ENCODE measurements at regions not wholly inside any gene's neighbourhood (a gene's known extent, or its start where the extent isn't known, plus 50 kb on each side); places are given as distances from the start of the nearest gene placed in this dataset.

DNA sequence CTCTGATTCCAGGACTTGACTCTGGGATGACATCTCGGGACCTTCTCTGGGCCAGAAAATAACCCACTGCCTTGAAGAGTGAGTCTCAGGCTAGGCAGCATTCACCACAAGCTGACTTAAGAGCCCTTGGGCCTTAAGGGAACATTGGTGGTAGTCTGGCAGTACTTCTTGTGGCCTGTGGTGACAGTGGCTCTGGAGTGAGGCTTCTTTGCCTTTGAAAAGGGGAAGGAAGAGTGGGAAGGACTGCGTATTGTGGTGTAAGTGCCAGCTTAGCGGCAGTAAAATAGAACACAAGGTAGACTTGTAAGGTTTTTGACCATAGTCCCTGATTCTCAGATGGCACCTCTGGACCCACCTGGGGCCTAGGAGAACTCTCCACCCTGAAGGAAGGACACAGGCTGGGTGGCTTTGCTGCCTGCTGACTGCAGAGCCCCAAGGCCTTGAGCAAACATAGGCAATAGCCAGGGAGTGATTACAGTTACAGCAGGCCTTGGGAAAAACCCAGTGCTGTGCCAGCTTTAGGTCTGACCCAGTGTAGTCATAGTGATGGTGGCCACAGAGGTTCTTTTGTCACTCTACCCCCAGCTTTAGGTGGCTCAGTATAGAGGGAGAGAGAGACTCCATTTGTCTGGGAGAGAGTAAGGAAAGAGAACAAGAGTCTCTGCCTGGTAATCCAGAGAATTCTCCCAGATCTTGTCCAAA lies 483.9 kb downstream of the SH2D4B start:
- no peak for DNase-seq (ENCODE audit: low read depth)

DNA sequence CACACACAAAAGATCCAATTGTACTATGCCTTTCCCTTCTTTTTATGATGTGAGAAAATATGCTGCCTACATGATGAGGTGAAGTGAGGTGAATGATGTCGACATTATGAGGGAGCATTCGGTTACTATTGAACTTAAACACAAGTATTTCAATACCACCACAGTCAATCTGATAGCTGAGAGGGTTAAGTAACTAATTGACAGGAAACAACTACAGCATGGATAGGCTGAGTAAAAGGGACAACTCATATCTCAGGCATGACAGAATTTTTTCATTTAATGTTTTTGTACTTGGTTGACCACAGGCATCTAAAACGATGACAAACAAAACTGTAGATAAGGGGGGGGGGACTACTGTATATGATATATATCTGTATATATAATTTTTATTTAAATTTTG lies 488.9 kb downstream of the SH2D4B start:
- DNase-seq (ENCODE audit: low read depth): no peak

DNA sequence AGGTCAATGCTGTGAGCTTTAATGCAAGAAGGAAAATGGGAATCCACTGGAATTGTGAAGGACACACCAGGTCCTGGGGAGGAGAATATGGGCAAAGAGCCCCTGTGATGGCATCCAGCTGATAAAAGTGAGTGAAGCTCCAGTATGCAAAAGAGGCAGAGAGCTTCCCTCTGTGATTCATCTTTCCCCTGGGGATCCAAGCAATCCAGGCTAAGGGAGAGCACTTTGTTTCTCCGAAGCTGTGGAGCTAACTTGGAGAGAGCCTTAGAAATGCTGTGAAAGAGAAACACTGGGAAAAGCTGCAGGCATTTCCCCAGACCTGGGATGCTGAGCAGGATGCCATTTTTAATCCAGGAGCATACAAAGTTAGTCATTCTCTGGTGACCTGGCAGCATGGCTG lies 489.5 kb downstream of the SH2D4B start:
- no peak for DNase-seq (ENCODE audit: low read depth)

DNA sequence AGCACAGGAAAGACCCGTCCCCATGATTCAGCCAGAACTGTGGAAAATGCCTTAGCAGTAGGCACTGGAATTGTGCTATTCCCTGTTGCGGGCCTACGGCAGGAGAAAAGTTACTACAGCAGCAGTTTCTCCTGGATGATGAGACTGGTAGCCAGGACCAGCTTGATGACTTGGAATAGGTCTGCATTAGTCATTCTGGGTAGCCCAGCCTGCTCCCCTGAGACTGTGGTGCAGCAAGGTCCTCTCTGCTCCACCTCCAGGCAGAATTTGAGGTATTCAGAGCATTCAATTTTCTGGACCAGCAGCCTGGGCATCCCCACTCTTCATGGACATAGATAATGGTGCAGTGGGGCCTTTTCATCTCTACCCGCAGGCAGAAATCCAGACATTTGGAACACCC lies 490.0 kb downstream of the SH2D4B start:
- DNase-seq (ENCODE audit: low read depth): no peak

DNA sequence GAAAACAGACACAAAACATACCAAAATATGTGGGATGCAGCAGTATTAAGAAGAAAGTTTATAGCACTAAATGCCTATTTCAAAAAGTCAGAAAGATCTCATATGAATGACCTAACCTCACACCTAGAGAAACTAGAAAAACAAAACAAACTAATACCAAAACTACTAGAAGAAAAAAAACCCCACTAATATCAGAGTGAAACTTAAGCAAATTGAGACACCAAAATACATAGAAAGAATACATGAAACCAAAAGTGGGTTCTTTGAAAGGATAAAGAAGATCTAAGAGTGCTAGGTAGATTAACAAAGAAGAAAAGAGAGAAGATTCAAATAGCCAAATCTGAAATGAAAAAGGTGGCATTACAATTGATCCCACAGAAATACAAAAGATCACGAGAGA lies 494.1 kb downstream of the SH2D4B start:
- no peak for DNase-seq (ENCODE audit: low read depth)

DNA sequence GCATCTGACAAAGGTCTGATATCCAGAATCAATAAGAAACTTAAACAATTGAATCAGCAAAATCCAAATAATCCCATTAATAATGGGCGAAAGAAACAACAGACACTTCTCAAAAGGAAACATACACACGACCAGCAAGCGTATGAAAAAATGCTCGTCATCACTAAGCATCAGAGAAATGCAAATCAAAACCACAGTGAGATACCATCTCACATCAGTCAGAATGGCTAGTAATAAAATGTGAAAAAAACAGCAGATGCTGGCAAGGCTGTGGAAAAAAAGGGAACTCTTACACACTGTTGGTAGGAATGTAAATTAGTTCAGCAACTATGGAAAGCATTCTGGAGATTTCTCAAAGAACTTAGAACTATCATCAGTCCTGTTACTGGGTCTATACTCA lies 496.7 kb downstream of the SH2D4B start:
- no peak for DNase-seq (ENCODE audit: low read depth)

DNA sequence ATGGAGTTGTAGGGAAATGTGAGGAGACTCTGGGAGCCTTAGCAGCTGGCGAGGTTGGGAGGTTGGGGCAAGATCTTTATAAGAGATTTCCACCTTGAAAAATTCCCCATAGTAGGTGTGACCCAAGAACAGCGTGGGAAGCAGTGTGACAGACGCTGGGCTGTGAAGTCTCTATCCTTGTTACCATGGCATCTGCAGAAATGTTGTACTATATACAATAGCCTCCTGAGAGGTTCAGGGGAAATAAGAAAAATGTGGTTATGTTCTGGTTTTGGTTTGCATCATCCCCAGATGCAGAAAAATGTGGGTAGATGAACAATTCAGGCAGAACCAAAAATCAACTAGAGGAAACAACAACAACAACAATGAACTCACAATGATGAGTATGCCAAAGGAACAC lies 498.6 kb downstream of the SH2D4B start:
- no peak for DNase-seq (ENCODE audit: low read depth)

DNA sequence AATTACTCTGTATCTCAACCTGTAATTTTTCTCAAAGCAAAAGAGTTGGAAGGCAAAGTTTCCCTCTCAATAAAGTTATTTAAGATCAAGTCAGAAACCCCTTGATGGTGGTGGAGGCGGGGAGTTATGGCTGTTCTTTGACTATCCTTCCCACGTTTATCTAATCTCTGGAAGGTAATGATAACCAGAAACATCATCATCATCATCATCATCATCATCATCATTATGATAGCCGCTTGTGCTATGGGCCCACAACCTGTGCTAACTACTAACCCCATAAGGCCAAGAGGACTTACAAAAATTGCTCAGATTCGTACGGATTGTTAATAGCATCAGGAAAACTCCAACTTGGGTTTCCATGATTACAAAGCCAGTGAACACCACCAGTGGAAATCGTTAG lies 502.3 kb downstream of the SH2D4B start:
- DNase-seq (ENCODE audit: low read depth): no peak

DNA sequence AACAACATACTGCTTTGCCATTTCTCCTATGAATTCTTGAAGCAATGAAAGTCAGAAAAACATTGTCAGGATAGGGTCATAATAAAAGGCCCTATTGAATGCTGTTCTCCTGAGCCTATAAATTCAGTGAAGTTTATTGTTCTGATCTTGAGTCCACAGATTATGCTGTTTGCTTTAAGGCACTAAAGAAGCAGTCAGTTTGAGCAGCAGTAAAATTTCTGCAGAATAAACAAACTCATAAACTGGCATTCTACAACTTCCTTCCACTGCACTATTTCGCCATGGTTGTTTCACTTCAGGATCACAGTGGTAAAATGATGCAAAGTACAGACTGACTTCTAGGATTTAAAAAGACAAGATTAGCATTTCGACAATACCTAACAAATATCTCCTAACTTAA lies 503.2 kb downstream of the SH2D4B start:
- no peak for DNase-seq (ENCODE audit: low read depth)

DNA sequence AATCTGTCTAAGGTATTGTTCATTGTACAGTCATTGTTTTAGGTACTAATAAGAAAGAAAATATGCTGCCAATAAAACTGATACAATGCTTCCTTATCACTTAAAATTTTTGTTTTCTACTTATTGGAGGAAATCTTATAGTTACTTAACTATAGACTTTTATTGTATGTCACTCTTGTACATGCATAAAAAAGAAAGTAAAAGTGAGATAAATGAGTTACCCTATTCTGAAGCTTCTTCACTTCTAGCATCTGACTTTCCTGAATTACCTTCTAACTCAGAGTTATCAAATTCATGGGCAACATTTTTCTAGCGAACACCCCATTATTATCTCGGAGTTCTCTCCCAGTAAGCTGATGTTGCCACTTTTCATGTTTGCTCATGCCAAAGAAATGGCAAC lies 504.9 kb downstream of the SH2D4B start:
- no peak for DNase-seq (ENCODE audit: low read depth)

DNA sequence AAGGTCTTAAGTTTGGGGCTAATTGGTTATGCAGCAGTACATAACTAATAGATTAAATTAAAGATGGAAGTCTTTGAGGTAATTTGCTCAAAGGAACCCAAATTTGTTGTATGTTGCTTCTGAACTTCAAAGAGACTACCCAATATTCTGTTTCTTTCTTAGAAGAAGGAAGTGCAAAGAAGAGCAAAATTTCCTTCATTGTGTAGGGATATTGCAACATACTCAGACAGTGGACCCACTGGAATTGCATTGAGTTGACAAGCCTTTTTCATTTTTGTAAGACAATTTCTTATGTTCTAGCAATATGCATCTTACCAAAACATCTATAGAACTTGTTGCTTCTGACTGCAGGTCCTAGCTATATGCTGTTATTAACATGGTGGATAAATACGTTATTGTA lies 527.8 kb downstream of the SH2D4B start:
- DNase-seq (ENCODE audit: low read depth): no peak

DNA sequence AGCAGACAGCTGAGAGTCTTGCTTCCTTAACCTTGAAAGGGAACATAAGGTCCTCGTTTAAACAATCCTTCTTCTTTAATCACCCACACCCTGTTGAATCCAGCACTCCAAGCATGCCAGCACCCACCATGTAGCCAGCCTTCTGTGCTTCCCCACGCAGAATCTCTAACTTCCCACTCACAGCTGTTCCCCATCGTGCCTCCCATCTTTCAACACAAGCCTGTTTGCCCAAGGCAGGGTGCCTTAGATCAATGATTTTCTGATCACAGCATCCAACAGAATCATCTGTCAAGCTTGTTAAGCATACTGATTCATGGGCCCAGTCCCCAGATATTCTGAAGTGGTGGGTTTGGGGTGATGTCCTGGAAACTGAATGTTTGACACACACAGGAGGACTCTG lies 530.8 kb downstream of the SH2D4B start:
- DNase-seq (ENCODE audit: low read depth): no peak

DNA sequence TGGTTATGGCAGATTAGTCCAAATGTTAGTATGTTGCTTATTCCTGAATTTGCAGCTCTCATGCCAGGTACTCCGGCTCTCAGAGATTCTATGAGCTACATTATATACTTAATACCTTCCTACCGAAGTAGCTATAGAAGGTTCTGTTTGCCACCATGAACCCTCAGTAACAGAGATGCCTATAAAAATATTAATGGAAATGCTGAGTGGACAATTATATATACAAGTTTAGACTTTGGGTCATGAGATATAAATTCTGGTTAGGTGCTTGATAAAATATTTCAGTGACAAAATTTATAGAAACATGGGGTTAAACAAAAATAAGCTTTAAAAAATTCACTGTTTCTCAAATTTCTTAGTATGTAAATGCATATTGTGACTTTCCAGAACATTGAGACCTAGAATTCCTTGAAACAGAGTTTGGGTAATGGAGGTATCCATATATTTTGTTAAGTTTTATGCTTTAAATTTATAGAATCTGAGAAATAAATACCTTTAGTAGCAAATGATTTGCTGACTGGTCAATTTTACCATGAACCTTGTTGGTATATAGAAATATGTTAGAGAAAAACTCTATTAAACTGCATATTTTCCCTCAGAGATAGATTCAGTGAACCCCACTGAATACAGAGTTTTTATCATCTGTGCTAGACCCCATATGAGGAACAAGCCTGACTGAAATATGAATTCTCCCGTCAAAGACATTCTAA lies 533.5 kb downstream of the SH2D4B start:
- no peak for DNase-seq (ENCODE audit: low read depth)

DNA sequence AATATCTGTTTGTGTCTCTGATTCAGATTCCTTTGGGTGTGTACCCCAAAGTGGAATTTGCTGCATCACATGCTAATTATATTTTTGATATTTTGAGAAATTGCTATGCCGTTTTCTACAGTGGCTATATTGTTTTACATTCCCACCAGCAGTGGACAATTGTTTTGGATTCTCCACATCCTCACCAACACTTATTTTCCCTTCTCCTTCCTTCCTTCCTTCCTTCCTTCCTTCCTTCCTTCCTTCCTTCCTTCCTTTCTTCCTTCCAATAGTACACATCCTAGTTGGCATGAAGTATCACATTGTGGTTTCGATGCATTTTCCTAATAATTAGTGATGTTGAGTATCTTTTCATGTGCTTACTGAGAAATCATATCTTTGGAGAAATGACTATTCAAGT lies 535.5 kb downstream of the SH2D4B start:
- no peak for DNase-seq (ENCODE audit: low read depth)

DNA sequence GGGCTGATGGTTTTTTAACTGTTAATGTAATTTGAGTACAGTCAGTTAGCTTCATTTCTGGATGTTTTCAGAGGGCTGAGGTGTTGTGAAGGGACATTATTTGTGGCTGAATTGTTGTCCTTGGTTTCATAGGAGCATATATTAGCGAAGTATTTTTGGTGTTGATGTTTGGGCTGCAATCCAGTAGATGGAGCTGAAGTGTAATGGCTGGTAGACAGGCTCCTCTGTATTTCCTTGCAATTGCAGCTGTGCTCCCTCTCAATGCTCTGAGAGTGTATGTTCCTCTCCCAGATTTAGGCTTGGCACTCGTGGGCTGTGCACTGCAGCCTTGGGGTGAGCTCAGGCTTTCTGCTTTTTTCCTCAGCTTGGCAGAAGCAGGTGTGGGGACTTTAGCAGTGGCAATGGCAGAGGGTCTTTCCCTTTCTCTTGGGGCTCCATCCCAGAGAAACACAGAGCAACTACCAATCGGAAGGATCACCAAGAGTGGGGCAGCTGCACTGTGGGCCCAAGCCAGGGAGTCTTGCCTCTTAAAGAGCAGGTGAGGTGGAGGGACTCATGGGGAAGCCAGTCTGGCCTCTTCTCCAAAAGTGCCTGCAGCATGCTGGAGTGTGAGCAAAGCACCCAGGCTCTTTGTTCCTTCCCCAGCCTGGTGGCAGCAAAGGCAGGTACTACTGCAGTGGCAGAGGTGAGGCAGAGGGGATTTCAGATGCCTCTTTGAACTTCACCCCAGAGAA lies 544.4 kb downstream of the SH2D4B start:
- DNase-seq (ENCODE audit: low read depth): no peak

DNA sequence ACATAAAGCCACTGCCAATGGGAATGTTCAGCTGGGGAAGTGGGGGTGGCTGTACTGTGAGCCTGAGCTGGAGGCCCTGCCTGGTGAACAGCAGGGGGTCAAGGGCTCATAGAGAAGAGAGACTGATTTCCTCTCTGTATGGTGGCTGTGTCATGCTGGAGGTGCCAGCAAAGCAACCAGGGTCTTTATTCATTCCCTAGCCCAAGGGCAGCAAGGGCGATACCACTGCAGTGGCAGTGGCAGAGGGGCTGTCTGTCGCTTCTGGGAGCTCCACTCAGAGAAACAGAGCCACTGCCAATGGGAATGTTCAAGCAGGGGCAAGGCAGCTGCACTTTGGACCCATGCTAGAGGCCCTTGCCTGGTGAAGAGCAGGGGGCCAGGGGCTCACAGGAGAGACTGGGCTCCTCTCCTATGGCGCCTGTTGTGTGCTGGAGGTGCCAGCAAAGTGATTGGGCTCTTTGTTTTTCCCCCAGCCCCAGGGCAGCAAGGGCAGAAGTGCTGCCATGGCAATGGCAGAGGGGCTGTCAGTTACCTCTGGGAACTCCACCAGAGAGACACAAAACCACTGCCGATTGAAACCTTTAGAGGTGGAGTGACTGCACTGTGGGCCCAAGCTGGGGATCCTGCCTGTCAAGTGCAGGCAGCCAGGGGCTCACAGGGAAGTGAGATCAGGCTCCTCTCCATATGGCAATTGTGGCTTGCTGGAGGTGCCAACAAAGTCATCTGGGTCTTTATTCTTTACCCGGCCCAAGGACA lies 545.1 kb downstream of the SH2D4B start:
- no peak for DNase-seq (ENCODE audit: low read depth)

DNA sequence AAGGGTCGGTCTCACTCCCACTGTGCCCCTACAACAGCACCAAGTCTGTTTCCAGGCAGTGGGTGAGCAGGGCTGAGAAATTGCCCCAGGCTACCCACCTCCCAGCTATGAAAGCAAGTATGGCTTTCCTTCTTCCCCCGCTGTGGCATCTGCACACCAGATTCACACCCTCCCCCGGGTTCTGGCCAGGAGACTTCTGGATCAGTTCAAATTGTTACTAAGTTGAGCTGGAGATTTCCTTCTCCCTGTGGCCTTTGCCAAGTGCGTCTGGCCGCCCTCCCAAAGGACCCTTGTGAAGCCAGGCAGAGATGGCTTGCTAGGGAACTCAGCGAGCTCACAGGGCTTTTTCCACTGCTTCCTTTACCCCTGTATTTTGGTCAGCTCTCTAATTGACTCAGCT lies 555.4 kb downstream of the SH2D4B start:
- no peak for DNase-seq (ENCODE audit: low read depth)

DNA sequence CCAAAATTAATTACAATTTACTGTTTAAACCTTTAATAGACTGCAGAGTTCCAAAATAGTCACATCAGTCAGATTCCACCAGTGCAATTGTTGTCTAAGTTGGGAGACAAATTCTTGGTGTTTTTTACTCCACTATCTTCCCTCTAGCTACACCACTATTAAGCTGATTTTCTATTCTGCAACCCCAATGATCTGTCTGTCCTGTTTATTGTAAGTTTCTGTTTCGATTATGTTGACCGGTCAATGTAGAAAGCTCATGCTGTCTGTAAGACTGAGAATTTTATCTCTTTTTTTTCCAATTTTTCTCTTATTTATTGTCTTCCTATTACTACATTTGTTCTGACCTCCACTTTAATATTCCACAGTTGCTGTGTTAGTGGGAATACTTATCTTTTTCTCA lies 557.5 kb downstream of the SH2D4B start:
- no peak for DNase-seq (ENCODE audit: low read depth)

DNA sequence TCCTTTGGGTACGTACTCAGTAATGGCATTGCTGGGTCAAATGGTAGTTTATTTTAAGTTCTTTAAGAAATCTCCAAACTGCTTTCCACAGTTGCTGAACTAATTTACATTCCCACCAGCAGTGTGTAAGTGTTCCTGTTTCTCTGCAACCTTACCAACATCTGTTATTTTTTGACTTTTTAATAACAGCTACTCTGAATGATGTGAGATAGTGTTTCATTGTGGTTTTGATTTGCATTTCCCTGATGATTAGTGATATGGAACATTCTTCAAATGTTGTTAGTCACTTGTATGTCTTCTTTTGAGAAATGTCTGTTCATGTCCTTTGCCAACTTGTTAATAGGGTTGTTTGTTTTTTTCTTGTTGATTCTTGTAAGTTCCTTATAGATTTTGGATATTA lies 558.9 kb downstream of the SH2D4B start:
- DNase-seq (ENCODE audit: low read depth): no peak

DNA sequence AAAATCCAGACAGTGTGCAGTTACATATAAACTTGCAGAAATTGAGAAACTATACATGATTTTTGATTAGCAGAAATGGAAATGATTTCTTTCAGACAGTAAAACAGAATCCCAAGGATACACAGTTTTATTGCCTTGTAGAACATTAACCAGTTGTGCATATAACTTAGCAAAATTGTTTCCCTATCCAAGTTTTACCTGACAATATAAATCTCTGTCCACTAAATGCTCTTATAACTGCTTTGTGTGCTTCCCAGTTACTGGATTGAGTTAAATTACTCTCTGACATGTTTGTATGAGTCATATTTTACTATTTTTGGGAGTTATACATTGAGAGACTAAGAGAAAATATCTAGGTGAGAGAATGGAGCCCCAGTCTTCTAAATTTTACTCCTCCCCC lies 563.4 kb downstream of the SH2D4B start:
- DNase-seq (ENCODE audit: low read depth): no peak

DNA sequence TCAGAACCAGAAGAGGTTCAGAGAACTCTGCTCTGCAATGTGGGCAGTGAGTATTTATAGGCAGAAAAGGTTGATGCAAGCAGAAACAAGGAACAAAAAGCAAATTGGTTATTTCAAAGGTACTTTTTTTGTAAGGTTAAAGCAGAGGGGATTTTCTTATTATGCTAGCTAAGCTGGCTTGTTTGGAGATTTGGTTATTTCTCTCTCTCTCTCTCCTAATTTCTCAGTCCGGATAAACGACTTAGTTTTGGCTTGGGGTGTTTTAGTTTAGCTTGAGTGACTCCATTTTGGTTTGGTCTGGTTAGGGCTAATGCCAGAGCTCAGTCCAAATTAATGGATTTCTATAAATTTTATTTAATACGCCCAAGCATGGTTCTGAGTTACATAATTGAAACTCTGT lies 566.8 kb downstream of the SH2D4B start:
- no peak for DNase-seq (ENCODE audit: low read depth)

DNA sequence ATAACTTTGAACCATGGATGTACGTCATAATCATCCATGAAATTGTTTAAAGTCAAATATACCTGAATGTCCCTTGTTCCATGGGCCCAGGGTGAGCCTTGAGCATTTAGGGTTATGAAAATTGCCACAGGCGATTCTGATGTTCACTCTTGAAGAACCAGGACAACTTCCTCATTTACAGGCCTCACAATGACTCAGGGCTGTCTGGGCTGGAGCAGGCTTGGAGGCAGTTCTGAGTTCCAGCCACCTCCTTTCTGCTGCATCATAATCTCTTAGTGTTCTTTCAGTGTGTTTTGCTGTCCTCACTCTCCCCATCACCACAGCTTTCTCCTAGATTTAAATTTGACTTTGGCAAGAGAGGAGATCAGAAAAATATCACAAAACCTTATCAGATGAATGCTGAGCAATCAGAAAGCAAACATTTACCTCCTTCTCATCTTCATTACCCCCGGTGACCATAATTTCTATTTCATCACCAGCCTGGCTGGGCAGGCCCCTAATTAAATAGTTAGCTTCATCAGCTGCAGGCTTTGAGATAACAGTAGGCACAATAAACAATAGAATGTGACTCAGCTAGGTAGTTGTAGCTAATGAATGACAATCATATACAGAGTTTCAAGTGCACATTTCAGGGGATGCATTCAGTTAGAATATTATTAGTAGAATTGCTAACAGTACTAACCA lies 571.0 kb downstream of the SH2D4B start:
- DNase-seq (ENCODE audit: low read depth): no peak

Data from EH (cell line).